ENCODE measurements at regions not wholly inside any gene's neighbourhood (a gene's known extent, or its start where the extent isn't known, plus 50 kb on each side); places are given as distances from the start of the nearest gene placed in this dataset.

DNA sequence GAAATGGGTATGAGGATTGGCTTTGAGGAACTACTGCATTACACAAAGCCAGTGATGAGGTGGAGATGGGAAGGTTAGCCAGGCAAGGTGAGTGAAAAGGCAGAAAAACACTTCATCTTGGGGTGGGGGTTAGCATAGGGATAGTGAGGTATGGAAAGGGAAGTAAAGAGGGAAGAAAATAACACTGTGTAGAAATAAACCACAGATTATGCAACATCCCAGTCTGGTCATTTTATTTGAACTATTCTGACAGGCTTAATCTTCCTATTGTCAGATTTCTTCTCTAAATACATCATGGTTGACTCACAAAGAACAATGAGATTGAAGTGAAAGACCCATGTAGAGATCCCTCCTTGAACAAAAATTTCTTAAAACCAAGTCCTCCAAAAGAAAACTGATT, 640.2 kb downstream of the PTPRC start:
- intact Hi-C loops (cut with DNase I), result no loop called here

DNA sequence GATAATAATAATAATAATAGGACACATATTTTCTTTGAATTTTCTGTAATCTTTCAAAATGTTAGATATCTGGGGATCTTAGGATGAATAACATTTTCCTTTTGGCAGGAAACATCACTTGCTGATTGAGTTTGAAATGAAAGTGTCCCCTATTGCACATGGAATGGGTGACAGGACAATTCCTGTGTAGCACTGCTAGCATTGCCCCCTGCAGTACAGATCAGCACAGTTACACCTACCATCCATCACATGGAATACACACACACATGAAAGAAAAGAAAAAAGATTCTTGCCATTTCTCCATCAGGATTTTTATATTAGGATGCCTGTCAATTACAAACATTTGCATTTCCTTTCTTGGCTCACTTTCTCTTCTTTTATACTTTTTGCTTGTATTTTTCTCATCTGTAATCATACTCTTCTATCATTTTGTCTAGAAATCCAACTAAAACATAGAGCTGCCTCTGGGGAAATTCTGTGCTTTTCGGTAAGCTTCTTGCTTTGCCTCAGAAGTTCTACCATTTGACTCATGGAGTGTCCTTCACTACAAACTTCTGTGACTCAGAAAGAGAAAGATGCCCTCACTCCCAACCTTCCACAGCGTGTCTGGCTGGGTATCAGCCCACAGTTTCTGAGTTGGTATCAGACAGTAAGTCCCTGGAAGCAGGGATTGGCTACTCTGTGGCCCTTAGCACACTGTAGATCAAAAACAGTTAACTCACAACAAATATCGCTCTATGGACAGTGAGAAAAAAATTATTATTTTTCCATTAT, 641.2 kb downstream of the PTPRC start:
- H3K4me1 ChIP-seq, result no peaks in the 10 kb centered on the region
- 89 to 97% methylated on average over 3 of the region's 3 CpGs for WGBS, 2 donors
- TF ChIP-seq, protein P1, sequence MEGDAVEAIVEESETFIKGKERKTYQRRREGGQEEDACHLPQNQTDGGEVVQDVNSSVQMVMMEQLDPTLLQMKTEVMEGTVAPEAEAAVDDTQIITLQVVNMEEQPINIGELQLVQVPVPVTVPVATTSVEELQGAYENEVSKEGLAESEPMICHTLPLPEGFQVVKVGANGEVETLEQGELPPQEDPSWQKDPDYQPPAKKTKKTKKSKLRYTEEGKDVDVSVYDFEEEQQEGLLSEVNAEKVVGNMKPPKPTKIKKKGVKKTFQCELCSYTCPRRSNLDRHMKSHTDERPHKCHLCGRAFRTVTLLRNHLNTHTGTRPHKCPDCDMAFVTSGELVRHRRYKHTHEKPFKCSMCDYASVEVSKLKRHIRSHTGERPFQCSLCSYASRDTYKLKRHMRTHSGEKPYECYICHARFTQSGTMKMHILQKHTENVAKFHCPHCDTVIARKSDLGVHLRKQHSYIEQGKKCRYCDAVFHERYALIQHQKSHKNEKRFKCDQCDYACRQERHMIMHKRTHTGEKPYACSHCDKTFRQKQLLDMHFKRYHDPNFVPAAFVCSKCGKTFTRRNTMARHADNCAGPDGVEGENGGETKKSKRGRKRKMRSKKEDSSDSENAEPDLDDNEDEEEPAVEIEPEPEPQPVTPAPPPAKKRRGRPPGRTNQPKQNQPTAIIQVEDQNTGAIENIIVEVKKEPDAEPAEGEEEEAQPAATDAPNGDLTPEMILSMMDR (IDR thresholded peaks at IDR 0.05), result no peak
- H3K27ac ChIP-seq, result no peak overlapping the region
- H3K4me3 ChIP-seq, result no peak overlapping the region
- no peaks in the 10 kb centered on the region for H3K36me3 ChIP-seq
- no peaks in the 10 kb centered on the region for H3K9me3 ChIP-seq
- FAIRE-seq (no peak), DNase-seq (no peak), ATAC-seq (no peak)
- intact Hi-C loops (cut with DNase I), result no loop called here
- no peaks in the 10 kb centered on the region for H3K27me3 ChIP-seq

More for the DNA sequence above, 640.2 kb downstream of the PTPRC start:
- Histone ChIP-seq H3K4me3 (no peak overlapping the region), H3K9me3 (no peaks in the 10 kb centered on the region), H3K27me3 (no peaks in the 10 kb centered on the region), H3K4me1 (peaks cover 0 to 6% (median under 1%) of the 10 kb centered on the region in 3 donors), H3K27ac (no peak overlapping the region), H3K36me3 (no peaks in the 10 kb centered on the region)
- DNase-seq (no peak), ATAC-seq (peak in 1 of 4 donors; percentile 18), FAIRE-seq (no peak)
- TF ChIP-seq, protein P1 (IDR thresholded peaks at IDR 0.05), result no peak

DNA sequence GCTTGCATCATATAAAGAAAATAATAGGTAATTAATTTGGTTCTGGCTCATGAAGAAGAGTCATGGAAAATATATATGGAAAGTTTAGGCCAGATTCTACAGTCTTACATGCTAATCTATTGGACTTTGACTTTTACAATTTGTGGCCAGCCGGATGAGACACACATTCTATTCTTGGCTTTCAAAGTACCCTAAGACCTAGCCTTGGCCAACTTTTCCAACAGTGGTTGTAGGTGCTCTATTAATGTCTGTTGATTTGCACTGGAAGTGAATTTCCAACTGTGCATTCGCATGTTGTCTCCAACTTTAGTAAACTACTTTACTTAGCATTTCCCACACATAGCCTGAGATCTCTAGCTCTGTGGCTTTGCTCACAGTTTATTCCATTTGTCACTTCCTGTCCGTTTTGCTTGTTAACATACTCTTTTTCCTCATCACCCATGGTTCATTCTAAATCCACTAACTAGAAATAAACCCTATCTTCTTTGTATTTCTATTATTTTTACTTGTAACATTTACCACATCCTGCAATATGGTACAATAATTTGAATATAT, 644.0 kb downstream of the PTPRC start:
- TF ChIP-seq, protein P1 (IDR thresholded peaks at IDR 0.05), result no peak
- intact Hi-C loops (cut with DNase I), result no loop called here
- DNase-seq, result no peak
- Histone ChIP-seq H3K9me3 (no peaks in the 10 kb centered on the region), H3K4me1 (no peaks in the 10 kb centered on the region), H3K27ac (no peak overlapping the region), H3K27me3 (no peaks in the 10 kb centered on the region), H3K36me3 (no peaks in the 10 kb centered on the region), H3K4me3 (no peak overlapping the region)
- WGBS, 2 donors, result 57 to 67% methylated on average over 3 of the region's 3 CpGs
- no peak for ATAC-seq
- FAIRE-seq, result no peak

DNA sequence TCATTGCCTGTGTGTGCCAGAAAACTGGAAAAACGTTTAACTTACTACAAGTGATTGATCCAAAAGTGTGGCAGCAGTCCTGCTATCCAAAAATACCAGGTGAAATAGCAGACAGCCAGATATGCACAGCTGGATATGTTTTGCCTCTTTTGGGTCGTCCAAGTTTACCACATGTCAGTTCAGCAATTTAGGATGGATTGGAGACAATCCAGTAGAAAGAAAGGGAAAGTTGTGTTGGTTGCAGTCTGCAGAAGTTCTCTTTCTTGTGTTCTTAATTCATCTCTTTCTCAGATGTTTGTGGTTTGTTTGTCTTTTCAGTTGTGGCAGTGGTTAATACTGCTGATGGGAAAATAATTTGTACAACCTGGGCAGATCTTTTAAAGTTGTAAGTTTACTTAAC, 645.0 kb downstream of the PTPRC start:
- H3K27ac ChIP-seq, result no peak overlapping the region
- FAIRE-seq (no peak), ATAC-seq (no peak), DNase-seq (no peak)
- intact Hi-C loops (cut with DNase I), result no loop called here
- no peaks in the 10 kb centered on the region for H3K36me3 ChIP-seq
- no peaks in the 10 kb centered on the region for H3K4me1 ChIP-seq
- no peaks in the 10 kb centered on the region for H3K9me3 ChIP-seq
- H3K27me3 ChIP-seq, result no peaks in the 10 kb centered on the region
- H3K4me3 ChIP-seq, result no peak overlapping the region
- 6 to 11% methylated on average over 2 of the region's 2 CpGs for WGBS, 2 donors
- TF ChIP-seq, protein P1 (IDR thresholded peaks at IDR 0.05), result no peak

DNA sequence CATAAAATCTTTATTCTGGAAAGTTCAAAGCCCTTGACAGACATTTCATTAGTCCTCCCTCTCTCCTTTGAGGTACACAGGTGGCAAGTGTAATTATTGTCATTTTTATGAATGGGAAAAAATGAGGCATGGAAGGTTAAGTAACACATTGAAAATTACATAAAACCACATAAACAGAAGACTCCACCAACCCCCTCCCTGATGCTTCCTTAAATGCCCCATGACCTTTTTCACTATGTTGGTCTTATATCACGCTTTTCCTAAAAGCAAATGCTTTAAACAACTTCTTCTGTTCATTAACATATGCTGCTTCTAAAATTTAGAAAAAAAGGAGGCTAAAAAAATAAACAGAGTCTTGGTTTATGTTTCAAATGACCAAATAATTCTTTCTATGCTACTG, 648.4 kb downstream of the PTPRC start:
- DNase-seq (no peak), ATAC-seq (no peak), FAIRE-seq (no peak)
- WGBS, 2 donors, result 89% methylated on average over 1 of the region's 1 CpG
- TF ChIP-seq, protein P1 (IDR thresholded peaks at IDR 0.05), result no peak
- Histone ChIP-seq H3K27ac (no peak overlapping the region), H3K9me3 (no peaks in the 10 kb centered on the region), H3K36me3 (no peaks in the 10 kb centered on the region), H3K4me3 (no peak overlapping the region), H3K4me1 (no peaks in the 10 kb centered on the region), H3K27me3 (no peaks in the 10 kb centered on the region)
- intact Hi-C loops (cut with DNase I), result no loop called here
